ENCODE measurements at regions not wholly inside any gene's neighbourhood (a gene's known extent, or its start where the extent isn't known, plus 50 kb on each side); places are given as distances from the start of the nearest gene placed in this dataset.

GRCh38 chr5:67974054-67974453 is 241.5 kb upstream of the PIK3R1 start:
- Histone ChIP-seq H3K4me1 (peaks cover 0 to 27% (median 23%) of the 10 kb centered on the region in 4 donors), H3K27me3 (no peaks in the 10 kb centered on the region), H3K9me3 (no peaks in the 10 kb centered on the region), H3K4me3 (no peak overlapping the region), H3K36me3 (no peaks in the 10 kb centered on the region), H3K27ac (no peak overlapping the region)
- TF ChIP-seq CTCF (IDR thresholded peaks at IDR 0.05): no peak
- no peak for DNase-seq
- intact Hi-C loops (cut with DNase I; ENCODE audit: low total_unique reads): no loop called here

DNA sequence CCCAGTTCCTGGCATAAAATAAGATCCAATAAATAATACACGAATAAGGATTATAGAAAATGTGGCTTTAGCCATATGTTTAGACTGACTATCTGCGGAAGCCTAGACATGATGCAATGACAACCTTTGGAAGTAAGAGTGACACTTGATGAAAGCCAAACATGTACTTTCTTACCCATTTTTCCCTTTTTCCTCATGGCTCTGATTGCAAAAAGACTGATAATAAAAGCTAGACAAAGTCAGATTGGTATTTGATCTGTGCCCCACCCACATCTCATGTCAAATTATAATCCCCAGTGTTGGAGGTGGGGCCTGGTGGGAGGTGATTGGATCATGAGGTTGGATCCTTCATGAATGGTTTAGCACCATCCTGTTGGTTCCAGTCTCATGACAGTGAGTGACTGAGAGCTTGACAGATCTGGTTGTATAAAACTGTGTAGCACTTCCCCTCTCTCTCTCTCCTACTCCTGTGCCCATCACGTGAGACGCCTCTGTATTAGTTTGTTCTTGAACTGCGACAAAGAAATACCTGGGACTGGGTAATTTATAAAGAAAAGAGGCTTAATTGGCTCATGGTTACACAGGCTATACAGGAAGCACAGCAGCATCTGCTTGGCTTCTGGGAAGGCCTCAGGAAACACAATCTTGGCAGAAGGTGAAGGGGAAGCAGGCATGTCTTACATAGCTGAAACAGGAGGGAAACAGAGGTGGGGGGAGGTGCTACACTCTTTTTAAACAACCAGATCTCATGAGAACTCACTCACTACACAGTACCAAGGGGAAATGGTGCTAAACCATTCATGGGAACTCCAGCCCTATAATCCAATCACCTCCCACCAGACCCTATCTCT is 243.4 kb upstream of the PIK3R1 start:
- Histone ChIP-seq H3K4me1 (peaks cover 0 to 27% (median 23%) of the 10 kb centered on the region in 4 donors), H3K36me3 (no peaks in the 10 kb centered on the region), H3K27me3 (no peaks in the 10 kb centered on the region), H3K9me3 (no peaks in the 10 kb centered on the region), H3K27ac (peak overlapping the region; percentile 35 to 38), H3K4me3 (no peak overlapping the region)
- no peak for TF ChIP-seq CTCF (IDR thresholded peaks at IDR 0.05)
- DNase-seq: peak in 1 of 2 donors; percentile 45
- intact Hi-C loops (cut with DNase I; ENCODE audit: low total_unique reads): no loop called here

DNA sequence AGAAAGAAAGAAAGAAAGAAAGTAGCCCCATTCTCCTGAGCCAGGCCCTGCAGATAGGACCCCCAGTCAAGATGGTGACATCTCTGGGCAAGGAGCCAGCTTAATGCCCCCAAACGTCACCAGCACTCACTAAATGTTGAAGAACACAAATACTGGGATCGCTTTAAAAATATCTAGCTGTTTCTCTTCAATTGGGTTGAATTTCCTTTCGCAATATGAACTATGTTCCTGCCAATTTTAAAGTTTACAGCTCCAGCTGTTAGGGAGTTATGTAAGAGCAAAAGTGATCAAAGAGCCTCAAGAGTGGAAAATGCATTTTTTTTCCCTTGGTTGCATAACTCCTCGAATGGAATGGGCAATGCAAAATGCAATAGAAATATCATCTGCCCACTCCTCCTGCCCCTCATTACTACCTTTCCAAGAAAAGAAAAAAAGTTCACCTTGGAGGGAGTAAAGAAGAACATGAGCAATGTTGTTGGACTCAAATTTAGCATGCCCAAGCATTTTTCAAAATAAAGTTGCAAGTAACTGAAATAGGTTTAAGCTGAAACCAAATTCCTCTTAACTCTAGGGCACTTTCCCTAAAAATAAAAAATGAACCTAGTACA is 244.2 kb upstream of the PIK3R1 start:
- Histone ChIP-seq H3K27ac (peak overlapping the region; percentile 71 to 74), H3K4me1 (peaks cover 0 to 27% (median 23%) of the 10 kb centered on the region in 4 donors), H3K27me3 (no peaks in the 10 kb centered on the region), H3K9me3 (no peaks in the 10 kb centered on the region), H3K4me3 (no peak overlapping the region), H3K36me3 (no peaks in the 10 kb centered on the region)
- intact Hi-C loops (cut with DNase I; ENCODE audit: low total_unique reads): no loop called here
- DNase-seq: peak; percentile 34 to 74
- TF ChIP-seq CTCF (IDR thresholded peaks at IDR 0.05): no peak

GRCh38 chr5:67969631-67970030 is 245.9 kb upstream of the PIK3R1 start:
- intact Hi-C loops (cut with DNase I; ENCODE audit: low total_unique reads): no loop called here
- no peak for DNase-seq
- no peaks in the 10 kb centered on the region for H3K27me3 ChIP-seq
- no peak overlapping the region for H3K27ac ChIP-seq
- H3K9me3 ChIP-seq: no peaks in the 10 kb centered on the region
- no peaks in the 10 kb centered on the region for H3K36me3 ChIP-seq
- peaks cover 0 to 27% (median 23%) of the 10 kb centered on the region in 4 donors for H3K4me1 ChIP-seq
- no peak for TF ChIP-seq CTCF (IDR thresholded peaks at IDR 0.05)
- no peak overlapping the region for H3K4me3 ChIP-seq

DNA sequence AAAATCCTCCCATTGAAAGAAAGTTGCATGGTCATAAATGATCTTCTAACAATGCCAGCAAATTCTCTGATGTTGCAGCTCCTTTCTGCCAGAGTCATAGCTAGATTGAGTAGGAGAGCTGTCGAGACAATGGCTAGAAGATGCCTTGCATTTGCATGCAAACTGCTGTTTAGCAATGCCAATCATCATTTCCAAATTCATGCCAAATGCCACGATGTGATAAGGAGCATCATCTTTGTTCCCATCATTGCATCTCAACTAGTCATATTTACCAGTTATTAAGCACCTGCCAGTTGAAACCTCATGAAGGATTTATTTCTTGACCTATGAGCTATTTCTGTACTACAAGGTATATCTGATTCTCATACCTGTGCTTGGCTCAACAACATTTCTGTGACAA is 246.4 kb upstream of the PIK3R1 start:
- intact Hi-C loops (cut with DNase I; ENCODE audit: low total_unique reads): no loop called here

More for the DNA sequence above, 246.4 kb upstream of the PIK3R1 start:
- no peak for DNase-seq
- Histone ChIP-seq H3K4me3 (no peak overlapping the region), H3K36me3 (no peaks in the 10 kb centered on the region), H3K27me3 (no peaks in the 10 kb centered on the region), H3K27ac (no peak overlapping the region), H3K4me1 (peaks cover 0 to 27% (median 23%) of the 10 kb centered on the region in 4 donors), H3K9me3 (no peaks in the 10 kb centered on the region)
- TF ChIP-seq CTCF (IDR thresholded peaks at IDR 0.05): no peak

All from tibial artery (tissue), 4 donors.